A549 (cell line): ENCODE measurements at regions not wholly inside any gene's neighbourhood (a gene's known extent, or its start where the extent isn't known, plus 50 kb on each side); places are given as distances from the start of the nearest gene placed in this dataset.

Experiments
- CHD2 ChIP-seq: fragments of 150-350 bp; IDR thresholded peaks from 2 replicates; pipeline ENCODE4 v1.6.1; 2014; ENCODE audit warnings: low read length; ENCODE audit not compliant: partially characterized antibody
- EP300 ChIP-seq, 2 experiments: fragments of >200 bp; sonication (Bioruptor Twin); formaldehyde crosslinking; IDR thresholded peaks; 2 replicates in 1 of 2; 3 replicates in 1 of 2; pipeline ENCODE4 v1.6.1; 2016 to 2017
- ESRRA ChIP-seq: fragments of 150-350 bp; IDR thresholded peaks from 2 replicates; pipeline ENCODE4 v1.6.1; 2014; ENCODE audit warnings: mild to moderate bottlenecking, low read length, borderline replicate concordance
- POLR2A ChIP-seq: IDR thresholded peaks from 2 replicates; pipeline ENCODE4 v1.6.1; 2012; ENCODE audit warnings: mild to moderate bottlenecking, low read length
- RAD21 ChIP-seq, 2 experiments: fragments of >200 bp in 1 of 2; sonication (Bioruptor Twin) in 1 of 2; formaldehyde crosslinking in 1 of 2; IDR thresholded peaks in 1 of 2; conservative IDR thresholded peaks in 1 of 2; 2 replicates in 1 of 2; 3 replicates in 1 of 2; pipeline ENCODE4 v1.6.1; 2012 to 2018; ENCODE audit warnings: inconsistent platforms in 1 of 2
- TF ChIP-seq, protein P1 (sequence below): IDR thresholded peaks from 2 replicates; pipeline ENCODE4 v1.6.1; 2012
- TF ChIP-seq, protein P2 (sequence below): fragments of 250-450 bp; sonication (Bioruptor Pico); IDR thresholded peaks from 2 replicates; pipeline ENCODE4 v1.5.0; 2021; ENCODE audit warnings: mild to moderate bottlenecking, moderate library complexity, borderline replicate concordance
- TF ChIP-seq, protein P3 (sequence below): IDR thresholded peaks from 2 replicates; pipeline ENCODE4 v1.6.1; 2012

DNA sequence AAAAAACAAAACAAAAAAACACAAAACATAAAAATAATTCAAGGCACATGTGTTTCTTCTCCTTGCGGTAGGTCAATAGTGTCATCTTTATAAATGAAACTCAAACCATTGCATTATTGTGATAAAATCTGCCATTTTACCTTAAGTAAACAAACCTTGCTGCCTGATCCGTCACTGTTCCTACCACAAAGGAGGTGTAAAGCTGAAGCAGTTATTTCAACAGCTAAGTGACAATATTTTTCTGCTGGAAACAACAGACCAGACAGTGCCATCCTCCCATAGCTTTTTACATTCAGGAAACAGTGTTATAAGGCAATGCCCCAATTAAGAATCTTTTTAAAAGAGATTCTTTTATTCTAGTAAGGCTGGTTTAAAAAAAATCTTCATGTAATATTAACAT is 242.7 kb downstream of the PPP1R2C start:
- no peak for TF ChIP-seq RAD21 (conservative IDR thresholded peaks at IDR 0.05 in 1 of 2, IDR thresholded peaks at IDR 0.05 in 1 of 2)
- TF ChIP-seq POLR2A: no peak
- TF ChIP-seq, protein P1, sequence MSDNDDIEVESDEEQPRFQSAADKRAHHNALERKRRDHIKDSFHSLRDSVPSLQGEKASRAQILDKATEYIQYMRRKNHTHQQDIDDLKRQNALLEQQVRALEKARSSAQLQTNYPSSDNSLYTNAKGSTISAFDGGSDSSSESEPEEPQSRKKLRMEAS: no peak
- TF ChIP-seq CHD2: no peak
- TF ChIP-seq EP300 (IDR thresholded peaks at IDR 0.05): no peak
- TF ChIP-seq, protein P2, sequence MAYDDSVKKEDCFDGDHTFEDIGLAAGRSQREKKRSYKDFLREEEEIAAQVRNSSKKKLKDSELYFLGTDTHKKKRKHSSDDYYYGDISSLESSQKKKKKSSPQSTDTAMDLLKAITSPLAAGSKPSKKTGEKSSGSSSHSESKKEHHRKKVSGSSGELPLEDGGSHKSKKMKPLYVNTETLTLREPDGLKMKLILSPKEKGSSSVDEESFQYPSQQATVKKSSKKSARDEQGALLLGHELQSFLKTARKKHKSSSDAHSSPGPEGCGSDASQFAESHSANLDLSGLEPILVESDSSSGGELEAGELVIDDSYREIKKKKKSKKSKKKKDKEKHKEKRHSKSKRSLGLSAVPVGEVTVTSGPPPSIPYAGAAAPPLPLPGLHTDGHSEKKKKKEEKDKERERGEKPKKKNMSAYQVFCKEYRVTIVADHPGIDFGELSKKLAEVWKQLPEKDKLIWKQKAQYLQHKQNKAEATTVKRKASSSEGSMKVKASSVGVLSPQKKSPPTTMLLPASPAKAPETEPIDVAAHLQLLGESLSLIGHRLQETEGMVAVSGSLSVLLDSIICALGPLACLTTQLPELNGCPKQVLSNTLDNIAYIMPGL (CRISPR knock-in tag): no peak
- TF ChIP-seq, protein P3, sequence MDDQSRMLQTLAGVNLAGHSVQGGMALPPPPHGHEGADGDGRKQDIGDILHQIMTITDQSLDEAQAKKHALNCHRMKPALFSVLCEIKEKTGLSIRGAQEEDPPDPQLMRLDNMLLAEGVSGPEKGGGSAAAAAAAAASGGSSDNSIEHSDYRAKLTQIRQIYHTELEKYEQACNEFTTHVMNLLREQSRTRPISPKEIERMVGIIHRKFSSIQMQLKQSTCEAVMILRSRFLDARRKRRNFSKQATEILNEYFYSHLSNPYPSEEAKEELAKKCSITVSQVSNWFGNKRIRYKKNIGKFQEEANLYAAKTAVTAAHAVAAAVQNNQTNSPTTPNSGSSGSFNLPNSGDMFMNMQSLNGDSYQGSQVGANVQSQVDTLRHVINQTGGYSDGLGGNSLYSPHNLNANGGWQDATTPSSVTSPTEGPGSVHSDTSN: no peak
- no peak for TF ChIP-seq ESRRA
